CD14-positive monocyte (primary cell): ENCODE measurements at regions not wholly inside any gene's neighbourhood (a gene's known extent, or its start where the extent isn't known, plus 50 kb on each side); places are given as distances from the start of the nearest gene placed in this dataset.
"Not testable (repeated sequence)": the region's sequence is repeated elsewhere in the genome, so short reads cannot be mapped to it uniquely, and the experiment has no call there.

Experiments used
- DNase-seq, 3 donors: peaks; one replicate each; pipeline ENCODE4 v3.0.0-alpha.2; 2011 to 2022
- H2AFZ ChIP-seq: 2 replicates; pipeline ENCODE4 v1.6.0; 2012; ENCODE audit warnings: mild to moderate bottlenecking, low read depth, low read length, inconsistent platforms; ENCODE audit not compliant: insufficient read depth, poor library complexity, severe bottlenecking
- H3K27ac ChIP-seq, 2 donors: 1 replicate in 1 of 2; 2 replicates in 1 of 2; pipeline ENCODE4 v1.5.1; 2012 to 2013; ENCODE audit warnings: low read length in 2 of 2, control low read depth in 1 of 2, inconsistent platforms in 1 of 2, low read depth in 1 of 2, mild to moderate bottlenecking in 1 of 2
- H3K27me3 ChIP-seq, 2 donors: one replicate each; pipeline versions ENCODE4 v1.6.0 to v1.6.1; 2011 to 2013; ENCODE audit warnings: low read length in 2 of 2; ENCODE audit not compliant: control insufficient read depth in 2 of 2, insufficient read depth in 2 of 2
- H3K36me3 ChIP-seq, 2 donors: replicated peaks in 1 of 2; 1 replicate in 1 of 2; 2 replicates in 1 of 2; pipeline versions ENCODE4 v1.5.1 to v1.6.1; 2012 to 2013; ENCODE audit warnings: low read length in 2 of 2, control low read depth in 1 of 2, inconsistent platforms in 1 of 2, mild to moderate bottlenecking in 1 of 2; ENCODE audit not compliant: insufficient read depth in 2 of 2, control insufficient read depth in 1 of 2
- H3K4me1 ChIP-seq, 2 donors: 1 replicate in 1 of 2; 2 replicates in 1 of 2; pipeline versions ENCODE4 v1.5.1 to v1.6.1; 2012 to 2013; ENCODE audit warnings: low read length in 2 of 2, control low read depth in 1 of 2, inconsistent platforms in 1 of 2, mild to moderate bottlenecking in 1 of 2, moderate library complexity in 1 of 2; ENCODE audit not compliant: insufficient read depth in 2 of 2, control insufficient read depth in 1 of 2
- H3K4me2 ChIP-seq: replicated peaks from 2 replicates; pipeline ENCODE3; 2012; ENCODE audit warnings: low read length, moderate library complexity, mild to moderate bottlenecking; ENCODE audit not compliant: poor library complexity, severe bottlenecking; ENCODE audit errors: extremely low read depth
- H3K4me3 ChIP-seq, 3 experiments: fragments of 200-600 bp in 1 of 3; sonication (generic) in 1 of 3; replicated peaks in 1 of 3; 1 replicate in 2 of 3; 2 replicates in 1 of 3; pipeline ENCODE4 v1.5.1; 2011 to 2013; ENCODE audit warnings: low read length in 3 of 3, mild to moderate bottlenecking in 3 of 3, control low read depth in 2 of 3, low read depth in 2 of 3, inconsistent platforms in 1 of 3, moderate library complexity in 1 of 3
- H3K79me2 ChIP-seq: 2 replicates; pipeline ENCODE4 v1.6.0; 2012; ENCODE audit warnings: mild to moderate bottlenecking, control low read depth, inconsistent platforms, low read length, moderate library complexity; ENCODE audit not compliant: insufficient read depth
- H3K9ac ChIP-seq: 2 replicates; pipeline ENCODE4 v1.6.0; 2017; ENCODE audit warnings: low read length, mild to moderate bottlenecking; ENCODE audit not compliant: insufficient read depth, poor library complexity, severe bottlenecking
- H3K9me3 ChIP-seq, 2 donors: replicated peaks in 1 of 2; 1 replicate in 1 of 2; 2 replicates in 1 of 2; pipeline versions ENCODE4 v1.5.1 to v1.6.1; 2012 to 2013; ENCODE audit warnings: low read length in 2 of 2, control low read depth in 1 of 2; ENCODE audit not compliant: control insufficient read depth in 1 of 2, insufficient read depth in 1 of 2
- H4K20me1 ChIP-seq: 2 replicates; pipeline ENCODE4 v1.6.0; 2012; ENCODE audit warnings: mild to moderate bottlenecking, low read length, control low read depth, moderate library complexity; ENCODE audit not compliant: insufficient read depth
- H3K27ac Mint-ChIP-seq, 7 donors: one replicate each; pipeline ENCODE4 v1.8.0; 2020; ENCODE audit warnings: mild to moderate bottlenecking in 7 of 7, mixed read lengths in 7 of 7, moderate library complexity in 6 of 7, inconsistent platforms in 2 of 7
- H3K27me3 Mint-ChIP-seq, 3 donors: one replicate each; pipeline ENCODE4 v1.8.0; 2021 to 2022; ENCODE audit warnings: low read depth in 3 of 3, mild to moderate bottlenecking in 3 of 3, mixed read lengths in 3 of 3, moderate library complexity in 3 of 3, inconsistent platforms in 1 of 3
- H3K36me3 Mint-ChIP-seq, 2 donors: one replicate each; pipeline ENCODE4 v1.8.0; 2020; ENCODE audit warnings: mixed read lengths in 2 of 2, inconsistent platforms in 1 of 2, mild to moderate bottlenecking in 1 of 2
- H3K4me1 Mint-ChIP-seq: one replicate; pipeline ENCODE4 v1.8.0; 2020; ENCODE audit warnings: mild to moderate bottlenecking, mixed read lengths
- H3K4me3 Mint-ChIP-seq, 2 donors: one replicate each; pipeline ENCODE4 v1.8.0; 2020; ENCODE audit warnings: mild to moderate bottlenecking in 2 of 2, mixed read lengths in 2 of 2, moderate library complexity in 1 of 2
- H3K9me3 Mint-ChIP-seq, 7 donors: one replicate each; pipeline ENCODE4 v1.8.0; 2020 to 2022; ENCODE audit warnings: mixed read lengths in 7 of 7, mild to moderate bottlenecking in 6 of 7, moderate library complexity in 6 of 7, inconsistent platforms in 2 of 7
- CTCF ChIP-seq: fragments of 200-600 bp; IDR thresholded peaks from one replicate; pipeline ENCODE4 v1.8.0; 2022; ENCODE audit warnings: antibody characterized with exemption, mild to moderate bottlenecking
- WGBS: methylation state at CpG from one replicate; pipeline ENCODE4 v1.1.5; 2013; ENCODE audit warnings: missing lambda C conversion rate; ENCODE audit not compliant: insufficient coverage; 5-methylcytosine and 5-hydroxymethylcytosine counted together
- intact Hi-C, 2 donors: fragments of 100-400 bp; cut with micrococcal nuclease; formaldehyde crosslinking; loops; one replicate each; pipeline versions ENCODE4 v1.15.0 to v1.15.1; 2023

- H3K27ac Mint-ChIP-seq: no peak overlapping the region
- H3K27me3 Mint-ChIP-seq: peaks cover 0 to 4% (median 0%) of the 10 kb centered on the region in 3 donors
- H3K4me1 Mint-ChIP-seq: no peaks in the 10 kb centered on the region
- Histone ChIP-seq H3K27me3 (no peaks in the 10 kb centered on the region), H3K79me2 (no peaks in the 10 kb centered on the region), H3K4me2 (no peak overlapping the region), H3K4me3 (no peak overlapping the region), H3K27ac (no peak overlapping the region), H4K20me1 (no peaks in the 10 kb centered on the region), H2AFZ (no peak overlapping the region), H3K36me3 (no peaks in the 10 kb centered on the region), H3K9ac (no peak overlapping the region), H3K4me1 (no peaks in the 10 kb centered on the region), H3K9me3 (peaks cover 90 to 97% of the 10 kb centered on the region in 2 donors)
- no peaks in the 10 kb centered on the region for H3K36me3 Mint-ChIP-seq
- no peak for DNase-seq
- no peak overlapping the region for H3K4me3 Mint-ChIP-seq
- WGBS: 73% methylated on average over 3 of the region's 3 CpGs
- TF ChIP-seq CTCF: no peak
- peaks cover 36 to 82% (median 69%) of the 10 kb centered on the region in 7 donors for H3K9me3 Mint-ChIP-seq
- intact Hi-C loops: no loop called here
These were observed 80.6 kb upstream of the ZNF98 start for GRCh38 chr19:22502766-22503165.

- DNase-seq, H3K4me3 Mint-ChIP-seq, H3K27me3 Mint-ChIP-seq, H3K4me2 ChIP-seq, H3K4me1 Mint-ChIP-seq, H3K4me1 ChIP-seq, H3K9ac ChIP-seq, H3K79me2 ChIP-seq, H3K4me3 ChIP-seq, H3K27ac ChIP-seq, intact Hi-C loops, H4K20me1 ChIP-seq, H3K36me3 Mint-ChIP-seq, H3K27ac Mint-ChIP-seq, H2AFZ ChIP-seq, H3K36me3 ChIP-seq, H3K27me3 ChIP-seq: not testable (repeated sequence)
- peaks cover 37 to 67% (median 58%) of the 10 kb centered on the region in 7 donors for H3K9me3 Mint-ChIP-seq
- WGBS: 94% methylated on average over 23 of the region's 34 CpGs
- peaks cover 87 to 92% of the 10 kb centered on the region in 2 donors for H3K9me3 ChIP-seq
These were observed 76.8 kb upstream of the ZNF98 start for GRCh38 chr19:22498831-22499430.
